PC-9 (cell line): ENCODE measurements at regions not wholly inside any gene's neighbourhood (a gene's known extent, or its start where the extent isn't known, plus 50 kb on each side); places are given as distances from the start of the nearest gene placed in this dataset.

Experiments
- BruUV-seq: library from RNA; stranded (reverse); fragments of 400-500 nt; replicated peaks from 2 replicates; lab custom pipeline; 2021; lab: Mats Ljungman, UMichigan
- CTCF ChIA-PET: fragments of 300-600 bp; sonication (Branson Sonifier 250); formaldehyde crosslinking; loops from one replicate; lab custom pipeline; 2022; ENCODE audit warnings: antibody characterized with exemption; lab: Charles Lee
- POLR2A ChIA-PET: fragments of 300-600 bp; sonication (Branson Sonifier 250); formaldehyde crosslinking; loops from one replicate; lab custom pipeline; 2022; ENCODE audit warnings: antibody characterized with exemption; ENCODE audit not compliant: unreplicated experiment; lab: Charles Lee
- DNase-seq, 2 experiments: peaks; one replicate each; pipeline versions ENCODE4 v3.0.0 to v3.0.0-alpha.2; 2015 to 2022; ENCODE audit warnings: mixed read lengths in 1 of 2
- H2AFZ ChIP-seq: fragments of 200-600 bp; sonication (generic); 2 replicates; pipeline ENCODE4 v1.8.1; 2017; ENCODE audit warnings: antibody characterized with exemption
- H3F3A ChIP-seq: fragments of 200-600 bp; sonication (generic); 2 replicates; pipeline ENCODE4 v1.8.1; 2017; ENCODE audit warnings: antibody characterized with exemption, mild to moderate bottlenecking, low read depth; ENCODE audit not compliant: insufficient read depth
- H3K27ac ChIP-seq: fragments of 200-600 bp; sonication (generic); 2 replicates; pipeline ENCODE4 v1.6.1; 2016; ENCODE audit warnings: mixed run types
- H3K27me3 ChIP-seq: fragments of 200-600 bp; sonication (generic); 2 replicates; pipeline ENCODE4 v1.6.1; 2016; ENCODE audit warnings: low read depth, mixed run types; ENCODE audit not compliant: insufficient read depth
- H3K36me3 ChIP-seq: fragments of 200-600 bp; sonication (generic); 2 replicates; pipeline ENCODE4 v1.6.1; 2016; ENCODE audit warnings: low read depth, mixed run types
- H3K4me1 ChIP-seq: fragments of 200-600 bp; sonication (generic); replicated peaks from 2 replicates; pipeline ENCODE4 v1.6.1; 2016; ENCODE audit warnings: mixed run types; ENCODE audit not compliant: insufficient read depth
- H3K4me2 ChIP-seq: fragments of 200-600 bp; sonication (generic); 2 replicates; pipeline ENCODE4 v1.6.1; 2017; ENCODE audit warnings: mixed run types
- H3K4me3 ChIP-seq: fragments of 200-600 bp; sonication (generic); 2 replicates; pipeline ENCODE4 v1.6.1; 2016; ENCODE audit warnings: mixed run types
- H3K79me2 ChIP-seq: fragments of 200-600 bp; sonication (generic); 2 replicates; pipeline ENCODE4 v1.6.1; 2017; ENCODE audit warnings: low read depth, mixed run types
- H3K9me2 ChIP-seq: fragments of 200-600 bp; sonication (generic); 2 replicates; pipeline ENCODE4 v1.8.1; 2017; ENCODE audit warnings: mild to moderate bottlenecking; ENCODE audit not compliant: insufficient read depth
- H3K9me3 ChIP-seq: fragments of 200-600 bp; sonication (generic); 2 replicates; pipeline ENCODE4 v1.8.1; 2016; ENCODE audit warnings: low read depth; ENCODE audit not compliant: insufficient read depth
- H4K20me1 ChIP-seq: fragments of 200-600 bp; sonication (generic); 2 replicates; pipeline ENCODE4 v1.8.1; 2017; ENCODE audit not compliant: insufficient read depth
- CTCF ChIP-seq: fragments of 200-600 bp; sonication (generic); conservative IDR thresholded peaks from 2 replicates; pipeline ENCODE4 v1.6.1; 2017; ENCODE audit warnings: mixed run types, antibody characterized with exemption, mild to moderate bottlenecking, moderate library complexity
- EZH2 ChIP-seq: fragments of 200-600 bp; sonication (generic); IDR thresholded peaks from 2 replicates; pipeline ENCODE4 v1.8.0; 2017; ENCODE audit warnings: antibody characterized with exemption, low read depth
- intact Hi-C: fragments of 100-400 bp; cut with micrococcal nuclease; formaldehyde crosslinking; loops from one replicate; pipeline ENCODE4 v1.10.0; 2022; ENCODE audit not compliant: unreplicated experiment

GRCh38 chrY:15345471-15346155 is 821.3 kb downstream of the NLGN4Y start:
- no peak overlapping the region for H2AFZ ChIP-seq
- ChIA-PET POLR2A (no interaction called here), CTCF (no interaction called here)
- no peak overlapping the region for H3K27ac ChIP-seq
- no TSS peak for BruUV-seq
- no peaks in the 10 kb centered on the region for H3K4me1 ChIP-seq
- no peaks in the 10 kb centered on the region for H3K9me3 ChIP-seq
- H3K27me3 ChIP-seq: no peaks in the 10 kb centered on the region
- intact Hi-C loops: no loop called here
- no peaks in the 10 kb centered on the region for H3K79me2 ChIP-seq
- no peaks in the 10 kb centered on the region for H3K36me3 ChIP-seq
- H3K4me3 ChIP-seq: no peak overlapping the region
- H3K9me2 ChIP-seq: no peaks in the 10 kb centered on the region
- H3K4me2 ChIP-seq: no peak overlapping the region
- no peaks in the 10 kb centered on the region for H3F3A ChIP-seq
- no peaks in the 10 kb centered on the region for H4K20me1 ChIP-seq
- no peak for DNase-seq
- TF ChIP-seq EZH2: no peak
- no peak for TF ChIP-seq CTCF

- no TSS peak for BruUV-seq
- H3K36me3 ChIP-seq: no peaks in the 10 kb centered on the region
- H3F3A ChIP-seq: no peaks in the 10 kb centered on the region
- no peak overlapping the region for H3K27ac ChIP-seq
- intact Hi-C loops: no loop called here
- H3K4me3 ChIP-seq: no peak overlapping the region
- H3K9me2 ChIP-seq: no peaks in the 10 kb centered on the region
- no peak overlapping the region for H3K4me2 ChIP-seq
- POLR2A ChIA-PET: no interaction called here
- no peak for DNase-seq
- TF ChIP-seq EZH2 (no peak), CTCF (no peak)
- H3K79me2 ChIP-seq: no peaks in the 10 kb centered on the region
- CTCF ChIA-PET: no interaction called here
- H2AFZ ChIP-seq: no peak overlapping the region
- no peaks in the 10 kb centered on the region for H4K20me1 ChIP-seq
- no peaks in the 10 kb centered on the region for H3K27me3 ChIP-seq
- no peaks in the 10 kb centered on the region for H3K4me1 ChIP-seq
- H3K9me3 ChIP-seq: no peaks in the 10 kb centered on the region
Measured at GRCh38 chrY:15349351-15349750, 825.0 kb downstream of the NLGN4Y start.

GRCh38 chrY:15355321-15355720 is 831.0 kb downstream of the NLGN4Y start:
- ChIA-PET POLR2A (no interaction called here), CTCF (no interaction called here)
- no peak overlapping the region for H3K4me2 ChIP-seq
- no peaks in the 10 kb centered on the region for H3F3A ChIP-seq
- H4K20me1 ChIP-seq: no peaks in the 10 kb centered on the region
- H3K4me1 ChIP-seq: no peaks in the 10 kb centered on the region
- H3K36me3 ChIP-seq: no peaks in the 10 kb centered on the region
- no peak overlapping the region for H2AFZ ChIP-seq
- H3K9me3 ChIP-seq: no peaks in the 10 kb centered on the region
- H3K79me2 ChIP-seq: no peaks in the 10 kb centered on the region
- H3K4me3 ChIP-seq: no peak overlapping the region
- TF ChIP-seq EZH2: no peak
- no peak for TF ChIP-seq CTCF
- intact Hi-C loops: no loop called here
- H3K27me3 ChIP-seq: no peaks in the 10 kb centered on the region
- no peak overlapping the region for H3K27ac ChIP-seq
- no TSS peak for BruUV-seq
- DNase-seq: peak; percentile 0 to 54
- H3K9me2 ChIP-seq: no peaks in the 10 kb centered on the region
